ENCODE measurements at regions not wholly inside any gene's neighbourhood (a gene's known extent, or its start where the extent isn't known, plus 50 kb on each side); places are given as distances from the start of the nearest gene placed in this dataset.

DNA sequence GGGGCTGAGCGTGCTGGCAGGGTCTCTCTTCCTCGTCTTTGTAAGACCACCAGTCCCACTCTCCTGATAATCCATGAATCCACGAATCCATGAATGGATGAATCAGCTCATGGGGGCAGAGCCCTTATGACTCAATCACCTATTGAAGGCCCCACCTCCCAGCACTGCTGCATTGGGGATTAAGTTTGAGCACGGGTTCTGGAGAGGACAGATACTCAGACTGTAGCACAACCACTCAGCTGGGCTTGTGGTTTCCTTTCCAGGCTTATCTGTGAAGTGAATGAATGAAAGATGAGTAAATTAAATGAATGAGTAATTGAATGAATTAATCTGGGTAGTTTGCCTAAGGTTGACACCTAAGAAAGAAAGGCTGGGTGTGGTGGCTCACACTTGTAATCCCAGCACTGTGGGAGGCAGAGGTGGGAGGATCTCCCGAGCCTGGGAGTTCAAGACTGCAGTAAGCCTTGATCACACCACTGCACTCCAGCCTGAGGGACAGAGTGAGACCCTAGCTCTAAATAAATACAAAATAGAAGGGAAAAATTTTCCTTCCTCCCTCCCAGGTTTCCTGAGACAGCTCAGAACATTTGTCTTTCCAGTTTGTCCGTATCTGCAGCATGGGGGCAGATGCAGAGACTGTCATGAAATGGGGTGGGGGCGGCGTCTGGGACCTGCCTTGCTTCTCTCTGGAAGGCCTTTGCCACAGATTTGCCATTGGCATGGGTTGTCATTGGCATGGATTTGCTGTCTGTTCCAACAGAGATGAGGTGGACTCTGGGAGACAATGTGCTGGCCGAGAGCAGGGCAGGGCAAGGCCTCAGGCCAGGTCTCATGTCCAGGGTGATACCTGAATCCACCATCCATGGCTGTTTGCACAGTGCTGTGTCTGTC lies 187.7 kb upstream of the C1orf174 start:
- H3K27ac ChIP-seq (ENCODE audit: low read depth, low read length), result no peak overlapping the region
- H3K9me3 ChIP-seq (ENCODE audit: control insufficient read depth, insufficient read depth, low read length), result peaks cover 2% of the 10 kb centered on the region; the same call in 1 of the 2 replicates
- H3K4me1 ChIP-seq (ENCODE audit: control insufficient read depth, low read length), result peaks cover 34% of the 10 kb centered on the region
- H4K20me1 ChIP-seq (ENCODE audit: control insufficient read depth, insufficient read depth, low read depth, low read length), result no peaks in the 10 kb centered on the region
- no peaks in the 10 kb centered on the region for H3K27me3 ChIP-seq (ENCODE audit: control insufficient read depth, low read length)
- no peak overlapping the region for H3K4me3 ChIP-seq (ENCODE audit: low read length)
- H3K9me2 ChIP-seq (replicated peaks; ENCODE audit: control insufficient read depth, low read length), result no peaks in the 10 kb centered on the region
- H3K4me2 ChIP-seq (ENCODE audit: low read length), result no peak overlapping the region
- no peaks in the 10 kb centered on the region for H3K79me2 ChIP-seq (ENCODE audit: control insufficient read depth, low read length)
- no peaks in the 10 kb centered on the region for H3F3A ChIP-seq (ENCODE audit: control insufficient read depth, insufficient read depth)
- no peaks in the 10 kb centered on the region for H3K36me3 ChIP-seq (ENCODE audit: control insufficient read depth, low read length)
- TF ChIP-seq, protein P1, sequence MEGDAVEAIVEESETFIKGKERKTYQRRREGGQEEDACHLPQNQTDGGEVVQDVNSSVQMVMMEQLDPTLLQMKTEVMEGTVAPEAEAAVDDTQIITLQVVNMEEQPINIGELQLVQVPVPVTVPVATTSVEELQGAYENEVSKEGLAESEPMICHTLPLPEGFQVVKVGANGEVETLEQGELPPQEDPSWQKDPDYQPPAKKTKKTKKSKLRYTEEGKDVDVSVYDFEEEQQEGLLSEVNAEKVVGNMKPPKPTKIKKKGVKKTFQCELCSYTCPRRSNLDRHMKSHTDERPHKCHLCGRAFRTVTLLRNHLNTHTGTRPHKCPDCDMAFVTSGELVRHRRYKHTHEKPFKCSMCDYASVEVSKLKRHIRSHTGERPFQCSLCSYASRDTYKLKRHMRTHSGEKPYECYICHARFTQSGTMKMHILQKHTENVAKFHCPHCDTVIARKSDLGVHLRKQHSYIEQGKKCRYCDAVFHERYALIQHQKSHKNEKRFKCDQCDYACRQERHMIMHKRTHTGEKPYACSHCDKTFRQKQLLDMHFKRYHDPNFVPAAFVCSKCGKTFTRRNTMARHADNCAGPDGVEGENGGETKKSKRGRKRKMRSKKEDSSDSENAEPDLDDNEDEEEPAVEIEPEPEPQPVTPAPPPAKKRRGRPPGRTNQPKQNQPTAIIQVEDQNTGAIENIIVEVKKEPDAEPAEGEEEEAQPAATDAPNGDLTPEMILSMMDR (IDR thresholded peaks at IDR 0.05; ENCODE audit: low read depth, low read length, poor library complexity, severe bottlenecking), result no peak
- TF ChIP-seq EZH2phosphoT487 (IDR thresholded peaks at IDR 0.05; ENCODE audit: borderline replicate concordance, low read length), result no peak

DNA sequence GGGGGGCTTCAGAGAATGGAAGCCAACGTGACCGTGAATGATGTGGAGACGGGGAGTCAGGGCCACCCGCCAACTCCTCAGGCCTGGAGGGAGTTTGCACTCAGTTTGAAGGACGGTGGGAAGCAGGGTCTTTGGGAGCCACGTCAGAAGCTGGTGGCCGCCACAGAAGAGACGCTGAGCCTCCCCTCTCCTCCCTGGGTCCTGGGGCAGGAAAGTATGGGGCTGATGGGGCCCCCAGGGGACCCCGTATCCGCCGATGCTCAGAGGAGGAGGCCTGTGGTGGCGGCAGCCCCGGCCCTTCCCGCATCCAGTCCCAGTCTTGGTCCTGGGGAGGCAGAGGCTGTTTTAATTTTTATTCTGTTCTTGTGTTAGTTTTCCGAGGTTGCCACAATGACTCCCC lies 188.6 kb upstream of the C1orf174 start:
- H3K9me2 ChIP-seq (replicated peaks; ENCODE audit: control insufficient read depth, low read length), result no peaks in the 10 kb centered on the region
- no peak overlapping the region for H3K27ac ChIP-seq (ENCODE audit: low read depth, low read length)
- no peaks in the 10 kb centered on the region for H3K36me3 ChIP-seq (ENCODE audit: control insufficient read depth, low read length)
- H3F3A ChIP-seq (ENCODE audit: control insufficient read depth, insufficient read depth), result no peaks in the 10 kb centered on the region
- H3K4me1 ChIP-seq (ENCODE audit: control insufficient read depth, low read length), result peaks cover 32% of the 10 kb centered on the region
- peaks cover 8% of the 10 kb centered on the region; the same call in 1 of the 2 replicates for H3K9me3 ChIP-seq (ENCODE audit: control insufficient read depth, insufficient read depth, low read length)
- TF ChIP-seq, protein P1 (IDR thresholded peaks at IDR 0.05; ENCODE audit: low read depth, low read length, poor library complexity, severe bottlenecking), result no peak
- TF ChIP-seq EZH2phosphoT487 (IDR thresholded peaks at IDR 0.05; ENCODE audit: borderline replicate concordance, low read length), result no peak
- H3K4me3 ChIP-seq (ENCODE audit: low read length), result no peak overlapping the region
- H3K4me2 ChIP-seq (ENCODE audit: low read length), result no peak overlapping the region
- H3K79me2 ChIP-seq (ENCODE audit: control insufficient read depth, low read length), result no peaks in the 10 kb centered on the region
- no peaks in the 10 kb centered on the region for H4K20me1 ChIP-seq (ENCODE audit: control insufficient read depth, insufficient read depth, low read depth, low read length)
- H3K27me3 ChIP-seq (ENCODE audit: control insufficient read depth, low read length), result no peaks in the 10 kb centered on the region

DNA sequence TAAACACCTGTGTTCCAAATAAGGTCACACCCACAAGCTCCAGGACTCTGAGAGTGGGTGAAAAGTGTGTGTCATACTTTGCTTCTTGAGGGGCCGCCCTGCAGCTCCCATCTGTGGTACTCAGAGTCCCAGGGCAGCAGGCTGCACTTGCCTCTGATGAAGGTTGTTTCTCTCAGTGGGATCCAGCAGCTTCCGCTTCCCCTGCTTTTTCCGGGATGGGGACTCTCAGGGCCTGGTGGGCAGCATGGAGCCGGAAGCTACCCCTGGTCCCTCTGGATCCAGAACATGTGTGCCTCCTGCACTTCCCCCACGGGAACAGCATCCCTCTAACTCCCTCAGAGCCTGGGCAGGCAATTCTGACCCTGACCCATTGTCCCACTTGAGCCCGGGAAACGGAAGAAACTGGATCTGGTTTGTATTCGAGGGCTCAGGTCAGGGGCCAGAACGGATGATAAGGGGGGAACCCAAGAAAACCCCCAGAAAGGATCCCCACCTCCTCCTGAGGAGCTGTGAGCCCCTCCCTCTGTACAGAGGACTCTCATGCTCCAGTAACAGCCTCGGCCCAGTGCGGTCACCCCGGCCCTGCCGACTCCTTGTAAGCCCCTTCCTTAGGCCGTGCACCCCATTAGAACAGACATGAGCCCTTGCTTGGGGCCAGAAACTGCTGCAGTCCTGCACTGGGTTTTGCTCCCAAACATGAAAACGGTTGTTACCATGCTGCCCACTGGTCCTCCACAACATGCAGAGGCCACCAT lies 189.5 kb upstream of the C1orf174 start:
- TF ChIP-seq EZH2phosphoT487 (IDR thresholded peaks at IDR 0.05; ENCODE audit: borderline replicate concordance, low read length), result no peak
- TF ChIP-seq, protein P1 (IDR thresholded peaks at IDR 0.05; ENCODE audit: low read depth, low read length, poor library complexity, severe bottlenecking), result no peak
- Histone ChIP-seq H3K27ac (ENCODE audit: low read depth, low read length) (no peak overlapping the region), H3F3A (ENCODE audit: control insufficient read depth, insufficient read depth) (no peaks in the 10 kb centered on the region), H3K79me2 (ENCODE audit: control insufficient read depth, low read length) (no peaks in the 10 kb centered on the region), H3K36me3 (ENCODE audit: control insufficient read depth, low read length) (no peaks in the 10 kb centered on the region), H3K9me2 (replicated peaks; ENCODE audit: control insufficient read depth, low read length) (no peaks in the 10 kb centered on the region), H3K4me1 (ENCODE audit: control insufficient read depth, low read length) (peaks cover 22% of the 10 kb centered on the region), H3K9me3 (ENCODE audit: control insufficient read depth, insufficient read depth, low read length) (peaks cover 10% of the 10 kb centered on the region; the same call in 1 of the 2 replicates), H3K4me3 (ENCODE audit: low read length) (no peak overlapping the region), H4K20me1 (ENCODE audit: control insufficient read depth, insufficient read depth, low read depth, low read length) (no peaks in the 10 kb centered on the region), H3K27me3 (ENCODE audit: control insufficient read depth, low read length) (no peaks in the 10 kb centered on the region), H3K4me2 (ENCODE audit: low read length) (no peak overlapping the region)

Measured in DOHH2 (cell line).